Suprapubic skin (tissue), 4 donors: ENCODE measurements at regions not wholly inside any gene's neighbourhood (a gene's known extent, or its start where the extent isn't known, plus 50 kb on each side); places are given as distances from the start of the nearest gene placed in this dataset.

Source experiments
- DNase-seq, 2 donors: peaks; one replicate each; pipeline ENCODE4 v3.0.0-alpha.2; 2019; ENCODE audit warnings: low spot score in 2 of 2
- H3K27ac ChIP-seq: fragments of 200-600 bp; sonication (generic); one replicate; pipeline ENCODE4 v1.5.1; 2019
- H3K27me3 ChIP-seq: fragments of 200-600 bp; sonication (generic); one replicate; pipeline ENCODE4 v1.5.1; 2019
- H3K36me3 ChIP-seq: fragments of 200-600 bp; sonication (generic); one replicate; pipeline ENCODE4 v1.5.1; 2019
- H3K4me1 ChIP-seq: fragments of 200-600 bp; sonication (generic); one replicate; pipeline ENCODE4 v1.5.1; 2019
- H3K4me3 ChIP-seq: fragments of 200-600 bp; sonication (generic); one replicate; pipeline ENCODE4 v1.5.1; 2019; ENCODE audit warnings: mild to moderate bottlenecking
- H3K9me3 ChIP-seq: fragments of 200-600 bp; sonication (generic); one replicate; pipeline ENCODE4 v1.5.1; 2019
- EP300 ChIP-seq: sonication (generic); formaldehyde crosslinking; IDR thresholded peaks from one replicate; pipeline ENCODE4 v1.6.1; 2017; ENCODE audit warnings: antibody characterized with exemption
- POLR2A ChIP-seq, 2 donors: fragments of 450-650 bp; IDR thresholded peaks; one replicate each; pipeline ENCODE4 v1.6.1; 2017; ENCODE audit warnings: antibody characterized with exemption in 2 of 2, mild to moderate bottlenecking in 2 of 2, moderate library complexity in 2 of 2
- POLR2AphosphoS5 ChIP-seq, 3 donors: sonication (generic); formaldehyde crosslinking; IDR thresholded peaks; one replicate each; pipeline ENCODE4 v1.6.1; 2017; ENCODE audit warnings: antibody characterized with exemption in 3 of 3
- WGBS: methylation state at CpG from one replicate; pipeline ENCODE4 v1.1.5; 2018; 5-methylcytosine and 5-hydroxymethylcytosine counted together
- TF ChIP-seq, protein P1 (sequence below), 2 donors: fragments of 200-600 bp in 1 of 2; fragments of 450-650 bp in 1 of 2; sonication (generic) in 1 of 2; IDR thresholded peaks; one replicate each; pipeline ENCODE4 v1.5.1; 2016 to 2019; ENCODE audit warnings: antibody characterized with exemption in 2 of 2, mild to moderate bottlenecking in 1 of 2, moderate library complexity in 1 of 2

DNA sequence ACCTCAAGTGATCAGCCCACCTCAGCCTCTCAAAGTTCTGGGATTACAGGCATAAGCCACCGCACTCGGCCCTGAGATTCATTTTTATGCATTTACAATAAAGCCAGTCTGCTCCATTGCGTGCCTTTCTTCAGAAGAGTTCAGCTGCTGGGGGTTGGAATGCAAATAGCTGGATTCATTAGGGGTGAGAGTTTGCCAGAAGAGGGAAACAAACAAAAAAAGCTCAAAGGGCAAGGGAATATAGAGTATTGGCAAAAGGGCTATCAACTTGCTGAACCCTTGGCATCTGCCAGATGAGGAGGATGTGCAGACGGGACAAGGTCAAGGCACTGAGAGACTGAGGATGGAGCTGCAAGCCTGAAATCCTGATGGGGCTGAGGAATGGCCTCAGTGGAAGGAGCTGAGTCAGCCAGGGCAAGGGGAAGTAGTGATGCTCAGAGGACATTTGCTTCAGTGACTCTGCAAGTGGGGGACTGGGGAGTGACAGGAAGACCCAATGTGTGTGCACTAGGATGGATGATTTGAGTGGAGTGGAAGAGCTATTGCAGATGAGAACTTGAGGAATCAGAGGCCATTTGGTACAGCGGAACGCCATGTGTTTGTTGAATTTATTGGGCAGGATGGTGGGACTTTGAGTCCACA lies 75.0 kb upstream of the ARMC3 start:
- Histone ChIP-seq H3K27me3 (no peaks in the 10 kb centered on the region), H3K9me3 (no peaks in the 10 kb centered on the region), H3K4me3 (no peak overlapping the region), H3K4me1 (peaks cover 22% of the 10 kb centered on the region), H3K36me3 (no peaks in the 10 kb centered on the region), H3K27ac (no peak overlapping the region)
- 92% methylated on average over 6 of the region's 6 CpGs for WGBS
- TF ChIP-seq POLR2AphosphoS5 (IDR thresholded peaks at IDR 0.05) (no peak), EP300 (no peak), POLR2A (IDR thresholded peaks at IDR 0.05) (no peak)
- TF ChIP-seq, protein P1, sequence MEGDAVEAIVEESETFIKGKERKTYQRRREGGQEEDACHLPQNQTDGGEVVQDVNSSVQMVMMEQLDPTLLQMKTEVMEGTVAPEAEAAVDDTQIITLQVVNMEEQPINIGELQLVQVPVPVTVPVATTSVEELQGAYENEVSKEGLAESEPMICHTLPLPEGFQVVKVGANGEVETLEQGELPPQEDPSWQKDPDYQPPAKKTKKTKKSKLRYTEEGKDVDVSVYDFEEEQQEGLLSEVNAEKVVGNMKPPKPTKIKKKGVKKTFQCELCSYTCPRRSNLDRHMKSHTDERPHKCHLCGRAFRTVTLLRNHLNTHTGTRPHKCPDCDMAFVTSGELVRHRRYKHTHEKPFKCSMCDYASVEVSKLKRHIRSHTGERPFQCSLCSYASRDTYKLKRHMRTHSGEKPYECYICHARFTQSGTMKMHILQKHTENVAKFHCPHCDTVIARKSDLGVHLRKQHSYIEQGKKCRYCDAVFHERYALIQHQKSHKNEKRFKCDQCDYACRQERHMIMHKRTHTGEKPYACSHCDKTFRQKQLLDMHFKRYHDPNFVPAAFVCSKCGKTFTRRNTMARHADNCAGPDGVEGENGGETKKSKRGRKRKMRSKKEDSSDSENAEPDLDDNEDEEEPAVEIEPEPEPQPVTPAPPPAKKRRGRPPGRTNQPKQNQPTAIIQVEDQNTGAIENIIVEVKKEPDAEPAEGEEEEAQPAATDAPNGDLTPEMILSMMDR (IDR thresholded peaks at IDR 0.05), result no peak
- no peak for DNase-seq

DNA sequence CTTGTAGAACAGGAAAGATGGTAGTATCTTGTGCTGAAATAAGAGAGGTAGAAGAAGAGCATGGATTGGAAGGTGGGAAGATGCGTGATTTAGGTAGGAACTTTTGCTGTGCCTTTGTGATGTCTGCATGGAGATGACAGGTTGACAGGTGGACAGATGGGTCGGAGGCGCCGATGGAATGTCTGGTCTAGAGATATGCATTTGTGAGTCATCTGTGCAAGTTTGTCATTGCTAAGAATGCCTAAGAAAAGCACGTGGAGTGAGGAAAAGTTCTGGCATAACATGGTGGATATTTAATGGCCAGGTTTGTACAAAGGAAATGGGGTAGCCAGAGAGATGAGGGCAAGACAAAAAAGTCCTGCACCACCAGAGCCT lies 76.0 kb upstream of the ARMC3 start:
- Histone ChIP-seq H3K36me3 (no peaks in the 10 kb centered on the region), H3K9me3 (no peaks in the 10 kb centered on the region), H3K4me1 (peaks cover 22% of the 10 kb centered on the region), H3K27ac (no peak overlapping the region), H3K4me3 (no peak overlapping the region), H3K27me3 (no peaks in the 10 kb centered on the region)
- WGBS, result 75% methylated on average over 5 of the region's 5 CpGs
- TF ChIP-seq POLR2A (IDR thresholded peaks at IDR 0.05) (no peak), EP300 (no peak)
- DNase-seq, result no peak

DNA sequence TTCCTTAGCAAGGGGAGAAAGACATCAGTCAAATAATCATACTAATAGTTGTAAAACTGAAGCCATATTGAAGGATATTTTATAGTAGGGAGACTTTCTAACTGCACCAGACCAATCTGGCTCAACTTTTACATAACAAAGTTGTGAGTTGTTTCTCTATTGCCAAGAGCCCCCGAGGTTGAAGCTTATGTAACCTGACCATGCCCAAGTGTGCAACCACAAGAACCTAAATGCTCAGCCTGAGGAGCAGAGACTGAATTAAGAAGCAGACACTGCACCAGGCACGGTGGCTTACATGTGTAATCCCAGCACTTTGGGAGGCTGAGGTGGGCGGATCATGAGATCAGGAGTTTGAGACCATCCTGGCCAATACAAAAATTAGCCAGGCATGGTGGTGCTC lies 77.3 kb upstream of the ARMC3 start:
- 73% methylated on average over 3 of the region's 3 CpGs for WGBS
- TF ChIP-seq POLR2A (IDR thresholded peaks at IDR 0.05), result no peak
- TF ChIP-seq POLR2AphosphoS5 (IDR thresholded peaks at IDR 0.05), result no peak
- TF ChIP-seq EP300, result no peak
- TF ChIP-seq, protein P1 (IDR thresholded peaks at IDR 0.05), result no peak
- Histone ChIP-seq H3K9me3 (no peaks in the 10 kb centered on the region), H3K4me3 (no peak overlapping the region), H3K36me3 (no peaks in the 10 kb centered on the region), H3K27me3 (no peaks in the 10 kb centered on the region), H3K4me1 (peaks cover 22% of the 10 kb centered on the region), H3K27ac (peak overlapping the region; percentile 86)
- no peak for DNase-seq

DNA sequence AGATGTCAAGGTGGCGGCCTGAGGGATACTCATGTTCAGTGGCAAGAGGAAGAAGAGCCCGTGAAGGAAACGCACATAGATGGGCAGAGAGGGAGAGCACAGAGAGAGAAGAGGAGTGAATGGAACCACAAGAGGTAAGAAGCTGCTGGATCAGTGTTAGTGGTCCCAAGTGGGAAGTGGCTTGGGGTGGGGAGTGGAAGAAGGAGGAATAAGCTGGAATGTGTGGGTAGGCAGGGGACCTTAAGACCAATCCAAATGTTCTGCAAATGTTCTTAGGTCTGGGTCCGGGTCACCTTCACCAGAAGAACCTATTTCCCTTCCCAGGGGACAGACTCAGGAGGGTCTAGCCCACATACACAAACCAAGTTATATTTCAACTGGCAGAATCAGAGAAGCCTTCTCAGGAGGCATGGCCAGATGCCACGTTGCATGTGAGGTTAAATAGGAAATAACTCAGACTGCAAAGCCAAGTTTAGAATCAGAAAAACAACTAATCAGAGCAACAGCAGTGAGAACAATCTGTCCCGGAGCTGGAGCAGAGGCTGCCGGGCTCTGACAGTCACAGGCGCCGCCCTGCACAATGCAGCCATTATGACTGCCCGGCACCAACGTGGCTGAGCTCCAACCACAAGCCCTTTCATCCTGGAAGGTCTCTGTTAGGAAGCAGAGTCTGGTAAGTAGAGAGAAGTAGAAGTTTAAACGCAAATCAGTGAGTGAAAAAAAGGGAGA lies 78.6 kb upstream of the ARMC3 start:
- Histone ChIP-seq H3K4me3 (no peak overlapping the region), H3K9me3 (no peaks in the 10 kb centered on the region), H3K27ac (peak overlapping the region; percentile 86), H3K27me3 (no peaks in the 10 kb centered on the region), H3K4me1 (peaks cover 22% of the 10 kb centered on the region), H3K36me3 (no peaks in the 10 kb centered on the region)
- peak; percentile 88 to 89 for DNase-seq
- TF ChIP-seq POLR2A (IDR thresholded peaks at IDR 0.05) (peak in 1 of 2 donors; percentile 12), EP300 (no peak), POLR2AphosphoS5 (IDR thresholded peaks at IDR 0.05) (peak in 2 of 3 donors; percentile 70 to 87)
- TF ChIP-seq, protein P1 (IDR thresholded peaks at IDR 0.05), result no peak
- WGBS, result 34% methylated on average over 12 of the region's 12 CpGs

DNA sequence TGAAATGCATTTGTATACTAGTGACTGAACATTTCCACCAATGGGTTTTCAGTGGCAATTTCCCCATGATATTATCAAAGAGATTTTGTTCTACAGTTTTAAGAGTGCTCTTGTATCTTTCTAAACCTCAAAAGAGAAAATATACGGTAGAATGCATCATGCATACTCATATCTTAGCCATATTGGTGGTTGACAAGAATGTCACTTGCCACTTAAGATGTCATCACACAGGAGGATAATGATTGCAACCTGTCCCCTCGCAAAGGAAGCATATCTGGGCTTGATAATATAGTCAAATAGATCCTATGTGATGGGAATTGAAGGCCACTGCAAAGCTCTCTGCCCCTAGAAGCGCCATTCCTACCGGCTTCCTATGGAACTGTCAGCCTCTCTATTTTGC lies 79.3 kb upstream of the ARMC3 start:
- Histone ChIP-seq H3K36me3 (no peaks in the 10 kb centered on the region), H3K4me1 (peaks cover 22% of the 10 kb centered on the region), H3K27me3 (no peaks in the 10 kb centered on the region), H3K27ac (peak overlapping the region; percentile 86), H3K4me3 (no peak overlapping the region), H3K9me3 (no peaks in the 10 kb centered on the region)
- WGBS, result 88% methylated on average over 4 of the region's 4 CpGs
- DNase-seq, result no peak
- no peak for TF ChIP-seq POLR2A (IDR thresholded peaks at IDR 0.05)
- no peak for TF ChIP-seq POLR2AphosphoS5 (IDR thresholded peaks at IDR 0.05)
- no peak for TF ChIP-seq EP300
- TF ChIP-seq, protein P1 (IDR thresholded peaks at IDR 0.05), result no peak
